H1 (cell line): ENCODE measurements at regions not wholly inside any gene's neighbourhood (a gene's known extent, or its start where the extent isn't known, plus 50 kb on each side); places are given as distances from the start of the nearest gene placed in this dataset.

Experiments
- MAFK ChIP-seq: IDR thresholded peaks from 2 replicates; pipeline ENCODE4 v1.6.1; 2012; ENCODE audit warnings: low read depth, mild to moderate bottlenecking, improper control_type of control experiment, low read length
- NRF1 ChIP-seq: IDR thresholded peaks from 2 replicates; pipeline ENCODE4 v1.6.1; 2011; ENCODE audit warnings: mild to moderate bottlenecking, low read depth, low read length, improper control_type of control experiment
- SUZ12 ChIP-seq: fragments of 200-600 bp; sonication (generic); IDR thresholded peaks from 2 replicates; pipeline ENCODE4 v1.6.1; 2012; ENCODE audit warnings: mild to moderate bottlenecking, inconsistent platforms, low read length, moderate library complexity, mixed read lengths
- TF ChIP-seq, protein P1 (sequence below), 3 experiments: IDR thresholded peaks; 1 replicate in 2 of 3; 2 replicates in 1 of 3; pipeline versions ENCODE4 v1.5.1 to v1.6.1; 2011; ENCODE audit warnings: low read length in 3 of 3, mild to moderate bottlenecking in 3 of 3, inconsistent platforms in 2 of 3, low read depth in 1 of 3, moderate library complexity in 1 of 3; ENCODE audit not compliant: insufficient read depth in 1 of 3; ENCODE audit errors: control extremely low read depth in 1 of 3

DNA sequence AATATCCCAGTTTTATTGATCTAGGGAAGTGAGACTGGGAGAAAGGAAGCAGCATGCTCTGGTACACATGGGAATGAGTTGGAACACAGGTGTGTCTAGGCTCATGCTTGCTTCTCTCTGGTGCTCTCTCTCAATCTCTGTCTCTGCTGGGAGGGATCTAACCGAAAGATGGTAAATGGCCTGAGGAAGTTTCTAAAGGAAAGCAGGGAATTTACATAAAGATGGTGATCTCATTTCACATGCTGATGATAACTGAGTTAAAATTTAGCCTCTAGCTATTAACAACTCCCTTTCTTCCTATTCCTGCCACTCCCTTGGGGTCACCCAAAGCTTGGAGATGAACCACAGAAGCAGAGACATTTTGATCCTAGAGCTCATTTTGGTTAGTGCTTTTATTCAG lies 436.2 kb downstream of the SH3GL2 start (continued):
- no peak for TF ChIP-seq MAFK
- TF ChIP-seq NRF1: no peak
- TF ChIP-seq SUZ12: no peak
- TF ChIP-seq, protein P1, sequence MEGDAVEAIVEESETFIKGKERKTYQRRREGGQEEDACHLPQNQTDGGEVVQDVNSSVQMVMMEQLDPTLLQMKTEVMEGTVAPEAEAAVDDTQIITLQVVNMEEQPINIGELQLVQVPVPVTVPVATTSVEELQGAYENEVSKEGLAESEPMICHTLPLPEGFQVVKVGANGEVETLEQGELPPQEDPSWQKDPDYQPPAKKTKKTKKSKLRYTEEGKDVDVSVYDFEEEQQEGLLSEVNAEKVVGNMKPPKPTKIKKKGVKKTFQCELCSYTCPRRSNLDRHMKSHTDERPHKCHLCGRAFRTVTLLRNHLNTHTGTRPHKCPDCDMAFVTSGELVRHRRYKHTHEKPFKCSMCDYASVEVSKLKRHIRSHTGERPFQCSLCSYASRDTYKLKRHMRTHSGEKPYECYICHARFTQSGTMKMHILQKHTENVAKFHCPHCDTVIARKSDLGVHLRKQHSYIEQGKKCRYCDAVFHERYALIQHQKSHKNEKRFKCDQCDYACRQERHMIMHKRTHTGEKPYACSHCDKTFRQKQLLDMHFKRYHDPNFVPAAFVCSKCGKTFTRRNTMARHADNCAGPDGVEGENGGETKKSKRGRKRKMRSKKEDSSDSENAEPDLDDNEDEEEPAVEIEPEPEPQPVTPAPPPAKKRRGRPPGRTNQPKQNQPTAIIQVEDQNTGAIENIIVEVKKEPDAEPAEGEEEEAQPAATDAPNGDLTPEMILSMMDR (IDR thresholded peaks at IDR 0.05; ENCODE audit: control extremely low read depth in 1 of 3, insufficient read depth in 1 of 3, low read depth in 1 of 3, low read length in 3 of 3): no peak
- TF ChIP-seq, all 59 proteins: peak for 0
